ENCODE measurements at regions not wholly inside any gene's neighbourhood (a gene's known extent, or its start where the extent isn't known, plus 50 kb on each side); places are given as distances from the start of the nearest gene placed in this dataset.
"Not testable (repeated sequence)": the region's sequence is repeated elsewhere in the genome, so short reads cannot be mapped to it uniquely, and the experiment has no call there.

DNA sequence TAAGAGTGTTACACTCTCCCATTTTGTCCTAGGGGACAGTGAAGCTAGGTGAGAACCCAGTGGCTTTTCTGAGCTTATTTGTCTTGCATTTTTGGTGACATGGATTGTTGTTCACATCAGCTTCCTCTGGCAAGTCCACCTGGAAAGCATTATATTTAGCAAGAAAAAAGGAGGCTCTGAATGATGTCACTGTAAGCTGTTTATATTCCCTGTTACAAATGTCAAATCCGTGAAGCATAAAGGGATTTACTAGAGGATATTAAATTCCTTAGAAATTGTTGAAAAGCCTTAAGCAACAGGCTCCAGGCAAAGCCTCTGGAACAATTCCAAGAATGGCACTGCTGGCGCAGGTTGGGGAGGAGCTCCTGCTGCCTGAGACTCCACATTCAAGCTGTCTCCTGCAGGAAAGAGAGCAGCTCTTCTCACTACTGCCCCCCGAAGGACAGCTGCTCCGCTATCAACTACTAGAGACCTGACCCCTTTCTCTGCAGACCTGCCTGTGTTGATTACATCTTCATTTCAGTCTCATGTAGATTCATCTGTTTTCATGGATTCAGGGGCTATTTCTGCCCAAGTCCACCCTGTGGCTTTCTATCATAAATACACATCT lies 295.4 kb downstream of the RPIA start:
- H3K4me3 ChIP-seq (ENCODE audit: low read depth, low read length); H3K27me3 ChIP-seq (ENCODE audit: control insufficient read depth, insufficient read depth, low read length); H3K27ac ChIP-seq (ENCODE audit: low read depth, low read length); DNase-seq (ENCODE audit: low read depth, low spot score); CTCF ChIA-PET; POLR2A ChIA-PET; H3K9me3 ChIP-seq (ENCODE audit: control insufficient read depth, insufficient read depth, low read length): not testable (repeated sequence)

DNA sequence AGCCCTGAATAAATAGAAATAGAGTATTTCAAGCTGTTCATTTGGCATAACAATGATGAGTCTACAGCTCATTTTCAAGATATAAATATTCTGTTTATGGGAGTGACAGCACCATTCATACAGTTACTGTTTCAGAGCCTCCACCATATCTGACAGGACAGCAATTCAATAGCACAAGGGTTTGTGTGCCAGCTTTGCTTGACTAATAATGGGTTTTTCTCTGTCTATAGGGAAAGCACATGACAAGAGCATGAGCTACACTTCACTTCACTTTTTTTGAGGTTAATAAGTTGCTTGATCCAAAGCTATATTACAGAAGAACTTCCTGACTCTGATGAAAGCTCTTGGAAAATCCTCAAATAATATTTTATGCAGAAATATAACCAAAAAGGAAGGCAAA lies 297.1 kb downstream of the RPIA start:
- H3K27ac ChIP-seq (ENCODE audit: low read depth, low read length); H3K9me3 ChIP-seq (ENCODE audit: control insufficient read depth, insufficient read depth, low read length); CTCF ChIA-PET; H3K27me3 ChIP-seq (ENCODE audit: control insufficient read depth, insufficient read depth, low read length); DNase-seq (ENCODE audit: low read depth, low spot score); POLR2A ChIA-PET; H3K4me3 ChIP-seq (ENCODE audit: low read depth, low read length): not testable (repeated sequence)

DNA sequence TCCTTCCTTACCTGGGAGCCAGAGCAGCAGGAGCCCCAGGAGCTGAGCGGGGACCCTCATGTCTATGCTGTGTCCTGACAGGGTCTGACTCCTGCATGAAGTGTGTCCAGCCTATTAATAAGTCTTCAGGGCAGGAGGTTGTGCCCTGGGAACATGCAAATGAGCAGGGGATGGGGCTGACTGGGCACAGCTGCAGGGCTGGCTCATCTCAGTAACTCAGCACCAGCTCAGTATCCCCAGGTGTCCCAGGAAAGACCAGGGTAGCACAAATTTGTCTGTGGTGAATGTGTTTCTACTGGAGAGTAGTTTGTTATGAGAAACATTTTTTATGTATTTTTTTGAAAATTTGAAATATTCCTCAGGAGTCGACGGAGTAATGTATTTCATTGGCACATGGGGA lies 301.3 kb downstream of the RPIA start:
- CTCF ChIA-PET; DNase-seq (ENCODE audit: low read depth, low spot score); H3K9me3 ChIP-seq (ENCODE audit: control insufficient read depth, insufficient read depth, low read length); H3K27me3 ChIP-seq (ENCODE audit: control insufficient read depth, insufficient read depth, low read length); POLR2A ChIA-PET; H3K27ac ChIP-seq (ENCODE audit: low read depth, low read length); H3K4me3 ChIP-seq (ENCODE audit: low read depth, low read length): not testable (repeated sequence)

- H3K27ac ChIP-seq (ENCODE audit: low read depth, low read length); DNase-seq (ENCODE audit: low read depth, low spot score); H3K4me3 ChIP-seq (ENCODE audit: low read depth, low read length); CTCF ChIA-PET; H3K27me3 ChIP-seq (ENCODE audit: control insufficient read depth, insufficient read depth, low read length); POLR2A ChIA-PET; H3K9me3 ChIP-seq (ENCODE audit: control insufficient read depth, insufficient read depth, low read length): not testable (repeated sequence)
Measured at GRCh38 chr2:88994856-88995255, 303.4 kb downstream of the RPIA start.

- H3K27me3 ChIP-seq (ENCODE audit: control insufficient read depth, insufficient read depth, low read length); H3K27ac ChIP-seq (ENCODE audit: low read depth, low read length); CTCF ChIA-PET; POLR2A ChIA-PET; H3K4me3 ChIP-seq (ENCODE audit: low read depth, low read length); H3K9me3 ChIP-seq (ENCODE audit: control insufficient read depth, insufficient read depth, low read length); DNase-seq (ENCODE audit: low read depth, low spot score): not testable (repeated sequence)
Measured at GRCh38 chr2:88996588-88996987, 305.1 kb downstream of the RPIA start.

GRCh38 chr2:88999365-88999764 lies 307.9 kb downstream of the RPIA start:
- Histone ChIP-seq H3K4me3 (ENCODE audit: low read depth, low read length) (no peak overlapping the region), H3K27ac (ENCODE audit: low read depth, low read length) (no peak overlapping the region), H3K27me3 (ENCODE audit: control insufficient read depth, insufficient read depth, low read length) (no peaks in the 10 kb centered on the region), H3K9me3 (ENCODE audit: control insufficient read depth, insufficient read depth, low read length) (no peaks in the 10 kb centered on the region)
- no peak for TF ChIP-seq CTCF (IDR thresholded peaks at IDR 0.05; ENCODE audit: low read depth, low read length)
- ChIA-PET CTCF (interaction anchor here (1.7 kb wide), 1 partner anchor 119 kb away, joined by 4 read pairs; no protein-coding TSS in a partner anchor), POLR2A (no interaction called here)
- DNase-seq (ENCODE audit: low read depth, low spot score), result no peak

GRCh38 chr2:89000235-89000634 lies 308.8 kb downstream of the RPIA start:
- no peak overlapping the region for H3K4me3 ChIP-seq (ENCODE audit: low read depth, low read length)
- CTCF ChIA-PET, result interaction anchor here (1.7 kb wide), 1 partner anchor 120 kb away, joined by 4 read pairs; no protein-coding TSS in a partner anchor
- H3K27me3 ChIP-seq (ENCODE audit: control insufficient read depth, insufficient read depth, low read length), result no peaks in the 10 kb centered on the region
- H3K9me3 ChIP-seq (ENCODE audit: control insufficient read depth, insufficient read depth, low read length), result no peaks in the 10 kb centered on the region
- POLR2A ChIA-PET, result no interaction called here
- DNase-seq (ENCODE audit: low read depth, low spot score), result no peak
- no peak for TF ChIP-seq CTCF (IDR thresholded peaks at IDR 0.05; ENCODE audit: low read depth, low read length)
- no peak overlapping the region for H3K27ac ChIP-seq (ENCODE audit: low read depth, low read length)

DNA sequence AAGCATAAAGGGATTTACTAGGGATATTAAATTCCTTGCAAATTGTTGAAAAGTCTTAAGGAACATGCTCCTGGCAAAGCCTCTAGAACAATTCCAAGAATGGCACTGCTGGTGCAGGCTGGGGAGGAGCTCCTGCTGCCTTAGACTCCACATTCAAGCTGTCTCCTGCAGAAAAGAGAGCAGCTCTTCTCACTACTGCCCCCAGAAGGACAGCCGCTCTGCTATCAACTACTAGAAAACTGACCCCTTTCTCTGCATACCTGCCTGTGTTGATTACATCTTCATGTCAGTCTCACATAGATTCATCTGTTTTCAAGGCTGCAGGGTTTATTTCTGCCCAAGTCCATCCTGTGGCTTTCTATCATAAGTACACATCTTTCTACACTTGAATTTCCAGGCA lies 312.8 kb downstream of the RPIA start:
- H3K27ac ChIP-seq (ENCODE audit: low read depth, low read length); H3K9me3 ChIP-seq (ENCODE audit: control insufficient read depth, insufficient read depth, low read length); POLR2A ChIA-PET; CTCF ChIA-PET; H3K4me3 ChIP-seq (ENCODE audit: low read depth, low read length); DNase-seq (ENCODE audit: low read depth, low spot score); H3K27me3 ChIP-seq (ENCODE audit: control insufficient read depth, insufficient read depth, low read length): not testable (repeated sequence)

GRCh38 chr2:89020566-89020965 lies 329.1 kb downstream of the RPIA start:
- H3K9me3 ChIP-seq (ENCODE audit: control insufficient read depth, insufficient read depth, low read length); CTCF ChIA-PET; DNase-seq (ENCODE audit: low read depth, low spot score); H3K27me3 ChIP-seq (ENCODE audit: control insufficient read depth, insufficient read depth, low read length); H3K4me3 ChIP-seq (ENCODE audit: low read depth, low read length); POLR2A ChIA-PET; H3K27ac ChIP-seq (ENCODE audit: low read depth, low read length): not testable (repeated sequence)

DNA sequence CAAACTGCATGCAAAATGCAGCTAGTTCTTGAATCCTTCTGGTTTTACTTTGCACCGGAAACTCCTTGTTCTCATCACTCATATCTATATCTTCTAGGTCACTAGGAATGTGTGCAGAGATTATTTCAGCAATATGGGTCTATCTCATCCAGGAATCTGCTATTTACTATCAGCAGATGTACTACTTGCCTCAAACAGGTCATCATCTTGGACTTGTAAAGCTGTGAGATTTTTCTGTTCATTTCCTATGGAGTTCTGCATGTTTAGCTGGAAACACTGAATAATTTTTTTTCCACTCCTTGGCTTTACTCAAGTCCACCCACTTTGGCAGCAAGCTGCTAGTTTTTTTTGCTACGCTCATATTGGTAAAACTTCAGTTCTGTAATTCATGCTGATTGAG lies 334.8 kb downstream of the RPIA start:
- CTCF ChIA-PET; H3K9me3 ChIP-seq (ENCODE audit: control insufficient read depth, insufficient read depth, low read length); H3K27ac ChIP-seq (ENCODE audit: low read depth, low read length); POLR2A ChIA-PET; DNase-seq (ENCODE audit: low read depth, low spot score); H3K27me3 ChIP-seq (ENCODE audit: control insufficient read depth, insufficient read depth, low read length); H3K4me3 ChIP-seq (ENCODE audit: low read depth, low read length): not testable (repeated sequence)

GRCh38 chr2:89027115-89027514 lies 335.6 kb downstream of the RPIA start:
- DNase-seq (ENCODE audit: low read depth, low spot score); H3K27me3 ChIP-seq (ENCODE audit: control insufficient read depth, insufficient read depth, low read length); H3K27ac ChIP-seq (ENCODE audit: low read depth, low read length); CTCF ChIA-PET; H3K9me3 ChIP-seq (ENCODE audit: control insufficient read depth, insufficient read depth, low read length); POLR2A ChIA-PET; H3K4me3 ChIP-seq (ENCODE audit: low read depth, low read length): not testable (repeated sequence)

Data from AG04450 (cell line).